OCI-LY1 (cell line): ENCODE measurements at regions not wholly inside any gene's neighbourhood (a gene's known extent, or its start where the extent isn't known, plus 50 kb on each side); places are given as distances from the start of the nearest gene placed in this dataset.

Source experiments
- H2AFZ ChIP-seq: fragments of 200-600 bp; sonication (generic), shearing (Covaris generic); 2 replicates; pipeline ENCODE4 v1.6.0; 2014; ENCODE audit warnings: antibody characterized with exemption, mild to moderate bottlenecking, low read length
- H3F3A ChIP-seq: fragments of 200-600 bp; sonication (generic), shearing (Covaris generic); 2 replicates; pipeline ENCODE4 v1.6.0; 2014; ENCODE audit warnings: mild to moderate bottlenecking, antibody characterized with exemption, low read length, moderate library complexity; ENCODE audit not compliant: insufficient read depth
- H3K27ac ChIP-seq: fragments of 200-600 bp; sonication (generic); 2 replicates; pipeline ENCODE4 v1.5.1; 2014; ENCODE audit warnings: low read length, mixed run types, mild to moderate bottlenecking, low read depth; ENCODE audit not compliant: poor library complexity, severe bottlenecking
- H3K27me3 ChIP-seq: fragments of 200-600 bp; sonication (generic); 2 replicates; pipeline ENCODE4 v1.6.0; 2014; ENCODE audit warnings: antibody characterized with exemption, mild to moderate bottlenecking, low read length, moderate library complexity; ENCODE audit not compliant: insufficient read depth
- H3K36me3 ChIP-seq: fragments of 200-600 bp; sonication (generic); 2 replicates; pipeline ENCODE4 v1.6.1; 2014; ENCODE audit warnings: mild to moderate bottlenecking, antibody characterized with exemption, low read length, moderate library complexity, mixed read lengths; ENCODE audit not compliant: insufficient read depth
- H3K4me1 ChIP-seq: fragments of 200-600 bp; sonication (generic); 2 replicates; pipeline ENCODE4 v1.5.1; 2014; ENCODE audit warnings: mild to moderate bottlenecking, low read length, moderate library complexity; ENCODE audit not compliant: insufficient read depth, severe bottlenecking
- H3K4me2 ChIP-seq: fragments of 200-600 bp; sonication (generic), shearing (Covaris generic); 2 replicates; pipeline ENCODE4 v1.6.1; 2014; ENCODE audit warnings: low read length
- H3K4me3 ChIP-seq: fragments of 200-600 bp; sonication (generic); 2 replicates; pipeline ENCODE4 v1.5.1; 2014; ENCODE audit warnings: low read length, low read depth, mild to moderate bottlenecking, mixed read lengths; ENCODE audit not compliant: poor library complexity, severe bottlenecking
- H3K79me2 ChIP-seq: fragments of 200-600 bp; shearing (Covaris generic); 2 replicates; pipeline ENCODE4 v1.6.1; 2016; ENCODE audit warnings: mixed run types, low read length, mixed read lengths; ENCODE audit not compliant: insufficient read depth
- H3K9ac ChIP-seq: fragments of 200-600 bp; sonication (generic), shearing (Covaris generic); 2 replicates; pipeline ENCODE4 v1.6.1; 2014; ENCODE audit warnings: mild to moderate bottlenecking, low read length, mixed read lengths
- H3K9me2 ChIP-seq: fragments of 200-600 bp; sonication (generic), shearing (Covaris generic); 2 replicates; pipeline ENCODE4 v1.6.1; 2014; ENCODE audit warnings: low read depth, mild to moderate bottlenecking, low read length, mixed read lengths
- H3K9me3 ChIP-seq: fragments of 200-600 bp; shearing (Covaris generic); 2 replicates; pipeline ENCODE4 v1.6.1; 2014; ENCODE audit warnings: low read length, mixed read lengths
- H4K20me1 ChIP-seq: fragments of 200-600 bp; sonication (generic), shearing (Covaris generic); 2 replicates; pipeline ENCODE4 v1.6.0; 2016; ENCODE audit warnings: mild to moderate bottlenecking, low read length; ENCODE audit not compliant: insufficient read depth
- EZH2 ChIP-seq: fragments of 200-600 bp; sonication (generic), shearing (Covaris generic); IDR thresholded peaks from 2 replicates; pipeline ENCODE4 v1.8.0; 2017; ENCODE audit warnings: borderline replicate concordance, mixed run types, mild to moderate bottlenecking, antibody characterized with exemption, low read length, moderate library complexity, mixed read lengths
- TF ChIP-seq, protein P1 (sequence below): fragments of 200-600 bp; sonication (generic), shearing (Covaris generic); IDR thresholded peaks from 2 replicates; pipeline ENCODE4 v1.5.1; 2017; ENCODE audit warnings: mild to moderate bottlenecking, antibody characterized with exemption, low read length, moderate library complexity, mixed read lengths

DNA sequence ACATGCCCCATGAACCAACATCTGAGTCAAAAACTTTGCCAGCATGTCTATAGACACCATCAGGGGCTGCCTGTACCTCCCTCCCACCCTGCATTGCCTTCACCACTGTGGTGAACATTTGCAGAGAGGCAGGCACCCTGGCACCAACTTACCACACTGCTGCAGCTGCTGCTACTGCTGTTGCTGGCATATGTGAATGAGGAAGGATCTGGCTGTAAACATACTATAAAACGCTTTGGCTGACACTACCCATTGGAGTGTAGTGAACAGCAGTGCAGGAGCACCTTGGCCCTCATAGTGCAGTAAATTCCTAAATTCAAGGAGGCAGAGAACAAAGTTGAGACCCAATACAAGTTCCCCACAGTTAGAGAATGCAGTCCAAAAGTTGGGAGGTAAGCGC is 90.6 kb upstream of the SPIN4 start:
- no peaks in the 10 kb centered on the region for H3K9me2 ChIP-seq
- H3K9ac ChIP-seq: no peak overlapping the region
- no peak overlapping the region for H3K4me2 ChIP-seq
- H4K20me1 ChIP-seq: no peaks in the 10 kb centered on the region
- no peaks in the 10 kb centered on the region for H3F3A ChIP-seq
- TF ChIP-seq EZH2: no peak
- TF ChIP-seq, protein P1, sequence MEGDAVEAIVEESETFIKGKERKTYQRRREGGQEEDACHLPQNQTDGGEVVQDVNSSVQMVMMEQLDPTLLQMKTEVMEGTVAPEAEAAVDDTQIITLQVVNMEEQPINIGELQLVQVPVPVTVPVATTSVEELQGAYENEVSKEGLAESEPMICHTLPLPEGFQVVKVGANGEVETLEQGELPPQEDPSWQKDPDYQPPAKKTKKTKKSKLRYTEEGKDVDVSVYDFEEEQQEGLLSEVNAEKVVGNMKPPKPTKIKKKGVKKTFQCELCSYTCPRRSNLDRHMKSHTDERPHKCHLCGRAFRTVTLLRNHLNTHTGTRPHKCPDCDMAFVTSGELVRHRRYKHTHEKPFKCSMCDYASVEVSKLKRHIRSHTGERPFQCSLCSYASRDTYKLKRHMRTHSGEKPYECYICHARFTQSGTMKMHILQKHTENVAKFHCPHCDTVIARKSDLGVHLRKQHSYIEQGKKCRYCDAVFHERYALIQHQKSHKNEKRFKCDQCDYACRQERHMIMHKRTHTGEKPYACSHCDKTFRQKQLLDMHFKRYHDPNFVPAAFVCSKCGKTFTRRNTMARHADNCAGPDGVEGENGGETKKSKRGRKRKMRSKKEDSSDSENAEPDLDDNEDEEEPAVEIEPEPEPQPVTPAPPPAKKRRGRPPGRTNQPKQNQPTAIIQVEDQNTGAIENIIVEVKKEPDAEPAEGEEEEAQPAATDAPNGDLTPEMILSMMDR: no peak
- no peaks in the 10 kb centered on the region for H3K79me2 ChIP-seq
- no peaks in the 10 kb centered on the region for H3K36me3 ChIP-seq
- no peak overlapping the region for H3K4me3 ChIP-seq
- H2AFZ ChIP-seq: no peak overlapping the region
- no peaks in the 10 kb centered on the region for H3K9me3 ChIP-seq
- H3K27me3 ChIP-seq: no peaks in the 10 kb centered on the region
- no peak overlapping the region for H3K27ac ChIP-seq
- no peaks in the 10 kb centered on the region for H3K4me1 ChIP-seq

GRCh38 chrX:63439580-63439979 is 88.4 kb upstream of the SPIN4 start:
- Histone ChIP-seq H3K4me1 (no peaks in the 10 kb centered on the region), H4K20me1 (no peaks in the 10 kb centered on the region), H3K27ac (no peak overlapping the region), H3K27me3 (no peaks in the 10 kb centered on the region), H3K9me2 (no peaks in the 10 kb centered on the region), H2AFZ (no peak overlapping the region), H3K4me3 (no peak overlapping the region), H3K4me2 (no peak overlapping the region), H3K36me3 (no peaks in the 10 kb centered on the region), H3K79me2 (no peaks in the 10 kb centered on the region), H3F3A (no peaks in the 10 kb centered on the region), H3K9me3 (no peaks in the 10 kb centered on the region), H3K9ac (no peak overlapping the region)
- TF ChIP-seq EZH2: no peak
- TF ChIP-seq, protein P1: no peak

DNA sequence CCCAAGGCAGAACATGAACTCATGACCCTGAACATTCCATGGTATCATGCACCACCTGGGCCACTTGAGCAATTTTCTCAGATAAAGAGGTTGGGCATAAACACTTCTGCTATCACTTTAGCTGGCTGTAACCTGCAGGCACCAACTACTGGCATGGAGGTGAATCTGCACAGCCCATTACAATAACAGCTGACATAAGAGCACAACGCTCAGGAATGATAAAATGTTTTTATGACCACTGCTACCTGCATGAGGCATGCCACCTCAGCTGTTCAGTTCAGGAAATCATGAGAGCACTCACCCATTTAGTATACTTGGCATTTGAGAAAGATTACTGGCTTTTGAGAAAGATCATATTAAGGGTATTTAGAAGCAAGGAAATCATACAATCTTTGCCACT is 85.7 kb upstream of the SPIN4 start:
- H3K9me2 ChIP-seq: no peaks in the 10 kb centered on the region
- TF ChIP-seq EZH2: no peak
- TF ChIP-seq, protein P1: no peak
- H3K36me3 ChIP-seq: no peaks in the 10 kb centered on the region

More for the DNA sequence above, 85.7 kb upstream of the SPIN4 start:
- Histone ChIP-seq H3K4me3 (no peak overlapping the region), H4K20me1 (no peaks in the 10 kb centered on the region), H3K79me2 (no peaks in the 10 kb centered on the region), H2AFZ (no peak overlapping the region), H3K27ac (no peak overlapping the region), H3K9ac (no peak overlapping the region), H3K4me2 (no peak overlapping the region), H3K27me3 (no peaks in the 10 kb centered on the region), H3F3A (no peaks in the 10 kb centered on the region), H3K4me1 (no peaks in the 10 kb centered on the region), H3K9me3 (no peaks in the 10 kb centered on the region)
